ENCODE measurements at regions not wholly inside any gene's neighbourhood (a gene's known extent, or its start where the extent isn't known, plus 50 kb on each side); places are given as distances from the start of the nearest gene placed in this dataset.

- H3K27ac ChIP-seq: peak overlapping the region in 2 of 10 donors; percentile 33 to 44
- WGBS, 2 donors: 74 to 76% methylated on average over 5 of the region's 5 CpGs
- no peak for ATAC-seq
- intact Hi-C loops (cut with DNase I): no loop called here
- H3K4me1 ChIP-seq: peaks cover 0 to 18% (median 4%) of the 10 kb centered on the region in 9 donors
- TF ChIP-seq CTCF (IDR thresholded peaks at IDR 0.05): no peak
- DNase-seq: no peak
- no peaks in the 10 kb centered on the region for H3K27me3 ChIP-seq
- H3K9me3 ChIP-seq: no peaks in the 10 kb centered on the region
- no peak overlapping the region for H3K4me3 ChIP-seq
- H3K36me3 ChIP-seq: no peaks in the 10 kb centered on the region
Measured at GRCh38 chr7:46207931-46208634, 287.0 kb upstream of the IGFBP3 start.

DNA sequence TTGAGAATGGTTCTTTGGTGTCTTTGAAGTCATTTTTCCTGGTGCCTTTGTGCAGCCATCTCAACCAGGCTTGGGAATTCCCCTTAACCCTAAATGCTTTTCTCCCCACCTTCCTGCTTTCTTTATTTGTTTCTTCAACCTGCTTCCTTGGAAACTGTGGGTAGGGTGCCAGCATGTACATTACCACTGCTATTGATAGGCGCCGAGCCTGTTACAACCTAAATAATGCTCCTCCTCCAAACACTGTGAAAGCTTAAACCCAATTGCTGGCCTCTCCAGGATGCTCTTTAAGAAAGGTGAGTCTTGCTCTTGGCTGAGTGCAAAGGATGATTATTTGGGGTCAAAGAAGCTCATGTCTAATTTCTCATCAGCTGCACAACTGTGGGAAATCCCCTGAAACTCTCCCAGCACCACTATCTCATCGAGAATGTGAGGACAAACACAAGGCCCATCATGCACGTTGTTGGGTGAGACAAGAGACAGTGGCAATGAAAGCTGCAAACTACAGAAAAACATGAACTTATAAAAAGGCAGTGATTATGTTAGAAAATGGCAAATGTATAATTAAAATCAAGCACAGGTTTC, 285.5 kb upstream of the IGFBP3 start:
- no peak for DNase-seq
- no peaks in the 10 kb centered on the region for H3K27me3 ChIP-seq
- TF ChIP-seq CTCF (IDR thresholded peaks at IDR 0.05): no peak
- H3K4me1 ChIP-seq: peaks cover 0 to 18% (median 4%) of the 10 kb centered on the region in 9 donors
- no peaks in the 10 kb centered on the region for H3K36me3 ChIP-seq
- intact Hi-C loops (cut with DNase I): no loop called here
- H3K9me3 ChIP-seq: no peaks in the 10 kb centered on the region
- H3K27ac ChIP-seq: no peak overlapping the region
- no peak for ATAC-seq
- 69 to 81% methylated on average over 4 of the region's 4 CpGs for WGBS, 2 donors
- no peak overlapping the region for H3K4me3 ChIP-seq

DNA sequence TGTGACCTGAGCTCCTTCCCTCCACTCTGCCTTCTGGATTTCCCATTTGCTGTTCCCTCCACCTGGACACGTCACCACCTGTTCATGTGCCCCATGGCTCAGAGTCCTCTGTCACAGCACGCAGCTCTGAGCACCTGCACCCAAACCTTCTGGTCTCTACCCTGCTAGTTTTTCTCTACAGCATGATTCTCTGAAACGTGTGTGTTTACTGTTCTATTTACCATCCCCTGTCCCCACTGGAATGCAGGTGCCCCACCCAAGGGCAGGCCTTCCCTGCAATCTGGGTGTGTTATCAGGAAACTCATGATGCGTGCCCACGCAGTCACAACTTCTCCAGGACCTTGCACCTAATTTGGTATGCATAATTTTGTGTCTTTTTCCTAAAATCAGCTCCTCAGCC, 284.4 kb upstream of the IGFBP3 start:
- Histone ChIP-seq H3K27me3 (no peaks in the 10 kb centered on the region), H3K4me3 (no peak overlapping the region), H3K9me3 (no peaks in the 10 kb centered on the region), H3K36me3 (no peaks in the 10 kb centered on the region), H3K4me1 (peaks cover 0 to 18% (median 4%) of the 10 kb centered on the region in 9 donors), H3K27ac (no peak overlapping the region)
- TF ChIP-seq CTCF (IDR thresholded peaks at IDR 0.05): no peak
- intact Hi-C loops (cut with DNase I): no loop called here
- ATAC-seq: no peak
- no peak for DNase-seq
- WGBS, 2 donors: 83 to 91% methylated on average over 5 of the region's 5 CpGs

- peaks cover 0 to 15% (median under 1%) of the 10 kb centered on the region in 9 donors for H3K4me1 ChIP-seq
- H3K9me3 ChIP-seq: no peaks in the 10 kb centered on the region
- DNase-seq (no peak), ATAC-seq (no peak)
- H3K4me3 ChIP-seq: no peak overlapping the region
- WGBS, 2 donors: 95% methylated on average over 7 of the region's 7 CpGs
- H3K36me3 ChIP-seq: no peaks in the 10 kb centered on the region
- intact Hi-C loops (cut with DNase I): no loop called here
- no peaks in the 10 kb centered on the region for H3K27me3 ChIP-seq
- no peak overlapping the region for H3K27ac ChIP-seq
- TF ChIP-seq CTCF (IDR thresholded peaks at IDR 0.05): no peak
Measured at GRCh38 chr7:46203926-46204325, 282.9 kb upstream of the IGFBP3 start.
